HT1080 (cell line): ENCODE measurements at regions not wholly inside any gene's neighbourhood (a gene's known extent, or its start where the extent isn't known, plus 50 kb on each side); places are given as distances from the start of the nearest gene placed in this dataset.
A peak's percentile ranks its signal among the peaks of the same experiment; 100 is the strongest.
"Not testable (repeated sequence)": the region's sequence is repeated elsewhere in the genome, so short reads cannot be mapped to it uniquely, and the experiment has no call there.

Experiments used
- DNase-seq: peaks from one replicate; pipeline ENCODE4 v3.0.0-alpha.2; 2015; ENCODE audit warnings: low read depth

DNA sequence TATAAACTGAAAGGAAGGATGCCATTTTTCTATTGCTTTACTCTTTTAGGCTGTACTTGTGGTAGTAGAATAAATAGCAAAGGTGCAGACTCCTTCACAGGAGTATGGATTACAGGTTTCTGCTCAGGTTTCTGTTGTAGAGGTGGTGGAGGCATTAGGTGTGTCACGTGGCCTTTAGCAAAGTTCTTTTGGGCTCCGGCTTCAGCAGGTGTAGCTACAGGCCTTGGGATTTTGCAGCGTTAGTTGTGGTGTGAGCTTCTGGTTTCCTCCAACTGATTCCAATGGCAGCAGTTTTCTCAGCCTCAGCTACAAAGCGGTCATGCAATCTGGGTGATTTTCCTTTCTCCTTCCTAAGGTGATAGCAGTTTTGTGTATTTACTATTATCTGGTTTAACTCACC lies 255.8 kb upstream of the GK2 start:
- DNase-seq: no peak

GRCh38 chr4:79663141-79663540 lies 255.1 kb upstream of the GK2 start:
- DNase-seq: no peak

DNA sequence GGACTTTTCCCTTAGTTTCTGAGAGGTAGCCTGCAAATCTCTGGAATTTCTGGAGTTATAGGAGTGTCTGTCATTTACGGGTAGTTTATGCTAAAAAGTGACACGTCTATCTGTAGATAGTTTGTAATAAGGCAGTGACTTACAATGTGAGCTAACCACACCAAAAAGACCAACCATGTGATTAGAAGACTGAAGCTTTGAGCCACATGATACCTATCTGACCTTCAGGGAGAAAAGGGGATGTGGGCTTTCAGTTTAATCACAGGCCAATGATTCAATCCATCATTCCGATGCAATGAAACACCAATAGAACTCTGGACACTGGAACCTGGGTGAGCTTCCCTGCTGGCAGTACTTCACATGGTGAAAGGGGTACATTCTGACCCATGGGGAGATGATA lies 254.6 kb upstream of the GK2 start:
- peak; percentile 42 for DNase-seq

DNA sequence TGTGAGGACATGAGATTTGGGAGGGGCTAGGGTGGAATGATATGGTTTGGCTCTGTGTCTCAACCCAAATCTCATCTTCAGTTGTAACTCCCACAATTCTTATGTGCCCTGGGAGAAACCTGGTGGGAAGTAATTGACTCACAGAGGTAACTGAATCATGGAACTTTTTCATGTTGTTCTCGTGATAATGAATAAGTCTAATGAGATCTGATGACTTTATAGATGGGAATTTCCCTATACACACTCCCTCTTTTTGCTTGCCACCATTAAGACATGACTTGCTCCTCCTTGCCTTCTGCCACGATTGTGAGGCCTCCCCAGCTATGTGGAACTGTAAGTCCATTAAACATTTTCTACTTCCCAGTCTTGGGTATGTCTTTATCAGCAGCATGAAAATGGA lies 253.2 kb upstream of the GK2 start:
- DNase-seq: no peak

GRCh38 chr4:79659308-79659870 lies 251.4 kb upstream of the GK2 start:
- DNase-seq: not testable (repeated sequence)

GRCh38 chr4:79657379-79657778 lies 249.4 kb upstream of the GK2 start:
- no peak for DNase-seq

DNA sequence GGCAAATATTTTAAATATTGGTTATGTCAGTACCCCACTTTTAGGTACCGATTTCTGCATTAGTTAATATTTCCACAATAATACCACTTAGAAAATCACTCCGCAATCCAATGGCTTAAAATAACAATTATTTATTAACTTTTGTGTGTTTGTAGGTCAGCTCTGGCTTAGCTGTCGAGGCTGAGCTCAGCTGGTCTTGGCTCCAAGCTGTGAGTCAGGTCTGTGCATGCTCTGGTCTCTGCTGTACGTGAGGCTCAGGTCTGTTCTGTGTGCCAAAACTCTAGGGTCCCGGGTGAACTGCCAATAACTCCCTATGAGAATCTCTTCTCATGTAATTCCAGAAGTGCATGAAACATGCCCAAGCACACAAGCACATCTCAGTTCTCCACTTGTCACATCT lies 245.8 kb upstream of the GK2 start:
- no peak for DNase-seq

DNA sequence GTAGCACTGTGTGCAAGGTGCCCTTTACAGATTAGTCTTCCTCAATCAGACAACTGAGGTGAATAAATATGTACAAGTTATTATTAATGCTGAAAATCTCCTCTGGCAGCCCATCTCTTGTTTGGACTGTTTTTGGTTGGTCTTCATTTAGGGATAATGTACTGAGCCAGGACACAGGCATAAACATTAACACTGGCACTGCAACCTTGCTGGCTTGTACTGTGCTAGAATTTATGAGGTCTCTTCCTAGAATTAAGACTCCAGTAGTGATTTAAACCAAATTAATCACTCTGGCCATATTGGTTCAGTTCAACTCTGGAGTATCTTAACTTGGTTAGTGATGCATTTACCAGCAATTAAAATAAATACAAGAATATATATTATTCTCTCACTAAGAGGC lies 244.7 kb upstream of the GK2 start:
- DNase-seq: no peak

- no peak for DNase-seq
Measured at GRCh38 chr4:79652232-79652631, 244.2 kb upstream of the GK2 start.

DNA sequence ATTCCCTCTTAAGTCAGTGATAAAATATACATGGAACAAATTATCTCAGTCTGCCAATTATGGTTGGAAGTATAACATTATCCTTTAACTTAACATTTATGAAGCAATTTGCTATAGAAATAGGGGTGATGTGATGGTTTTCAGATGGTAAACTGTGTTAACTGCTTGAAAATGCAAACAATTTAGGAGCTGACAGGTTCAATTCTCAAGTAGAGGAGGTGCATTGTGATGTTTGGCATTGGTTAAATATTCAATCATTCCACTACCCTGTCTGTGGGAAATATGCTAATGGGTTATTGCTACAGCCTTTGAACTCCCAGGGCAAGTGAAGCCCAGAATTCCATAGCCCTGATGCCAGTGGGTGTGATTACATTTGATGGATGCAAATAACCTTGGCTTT lies 243.4 kb upstream of the GK2 start:
- DNase-seq: no peak

DNA sequence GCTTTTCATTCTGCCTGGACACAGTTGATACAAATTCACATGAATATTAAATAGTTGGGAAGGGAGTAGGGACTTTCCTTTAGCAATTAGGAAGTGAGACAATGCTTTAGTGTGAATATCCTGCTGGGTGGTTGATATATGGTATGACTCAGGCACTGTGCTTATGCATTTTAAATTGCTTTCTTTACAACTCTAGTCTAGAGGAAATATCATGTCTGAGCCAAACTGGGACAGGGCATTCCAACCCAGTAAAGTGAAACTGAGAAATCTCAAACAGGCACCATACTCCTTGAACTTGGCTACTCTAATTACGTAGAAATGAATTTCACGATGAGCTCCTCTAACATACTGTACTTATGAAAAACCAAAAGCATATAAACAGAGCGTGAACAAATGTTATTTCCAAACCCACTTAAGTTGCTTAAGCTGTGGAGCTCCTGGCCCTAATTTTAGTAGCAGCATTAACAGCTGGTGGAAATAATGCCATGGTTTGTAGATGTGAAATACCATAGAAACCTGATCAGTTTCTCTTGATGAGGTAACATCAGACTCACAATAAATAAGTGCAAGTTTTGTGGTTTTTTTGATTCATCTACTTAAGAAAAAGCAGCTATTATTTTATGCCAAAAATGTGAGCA lies 242.9 kb upstream of the GK2 start:
- peak; percentile 76 for DNase-seq

DNA sequence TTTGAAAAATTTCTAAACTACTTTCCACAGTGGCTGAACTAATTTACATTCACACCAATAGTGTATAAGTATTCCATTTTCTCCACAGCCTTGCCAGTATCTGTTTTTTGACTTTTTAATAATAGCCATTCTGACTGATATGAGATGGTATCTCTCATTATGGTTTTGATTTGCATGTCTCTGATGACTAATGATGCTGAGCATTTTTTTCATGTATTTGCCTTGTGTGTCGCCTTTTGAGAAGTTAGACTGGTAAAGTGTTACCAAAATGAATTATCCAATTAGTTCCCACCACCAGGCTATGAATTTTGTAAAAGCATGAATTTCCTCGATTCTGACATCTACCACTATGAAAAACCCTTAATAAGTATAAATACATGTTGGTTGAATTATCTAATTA lies 242.2 kb upstream of the GK2 start:
- no peak for DNase-seq

DNA sequence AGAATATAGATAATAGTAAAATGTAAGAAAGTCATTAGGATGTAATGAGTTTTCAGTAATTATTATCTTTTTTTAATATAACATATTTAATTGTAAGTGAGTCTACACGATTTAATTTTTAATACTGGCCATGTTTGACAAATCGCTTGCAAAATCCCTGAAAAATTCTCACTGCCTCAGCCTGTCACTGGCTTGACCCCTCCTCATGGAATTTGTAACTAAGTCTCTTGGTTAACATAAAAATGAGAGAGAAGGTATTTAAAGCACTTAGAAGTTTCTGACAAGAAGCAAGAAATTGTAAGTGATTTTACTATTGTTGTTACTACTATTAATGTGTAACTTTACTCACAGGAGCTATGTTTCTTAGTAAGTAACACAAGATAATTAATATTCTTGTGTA lies 237.9 kb upstream of the GK2 start:
- DNase-seq: no peak

DNA sequence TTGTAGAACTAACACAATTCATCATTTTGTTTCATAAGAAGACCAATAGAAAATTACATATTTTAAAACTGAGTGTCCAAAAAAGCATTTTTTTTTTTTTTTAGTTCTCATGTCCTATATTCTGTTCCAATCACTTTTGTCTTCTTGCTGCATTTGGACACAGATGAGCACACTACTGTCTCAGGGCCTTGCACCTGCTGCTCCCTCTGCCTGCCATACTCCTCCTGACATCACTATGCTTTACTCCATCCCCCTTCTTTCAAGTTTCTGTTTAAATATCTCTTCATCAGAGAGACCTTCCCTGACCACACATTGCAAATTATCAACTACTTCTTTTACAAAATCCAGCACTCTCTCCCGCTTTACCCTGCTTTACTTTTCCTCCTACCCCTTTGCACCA lies 230.7 kb upstream of the GK2 start:
- no peak for DNase-seq

DNA sequence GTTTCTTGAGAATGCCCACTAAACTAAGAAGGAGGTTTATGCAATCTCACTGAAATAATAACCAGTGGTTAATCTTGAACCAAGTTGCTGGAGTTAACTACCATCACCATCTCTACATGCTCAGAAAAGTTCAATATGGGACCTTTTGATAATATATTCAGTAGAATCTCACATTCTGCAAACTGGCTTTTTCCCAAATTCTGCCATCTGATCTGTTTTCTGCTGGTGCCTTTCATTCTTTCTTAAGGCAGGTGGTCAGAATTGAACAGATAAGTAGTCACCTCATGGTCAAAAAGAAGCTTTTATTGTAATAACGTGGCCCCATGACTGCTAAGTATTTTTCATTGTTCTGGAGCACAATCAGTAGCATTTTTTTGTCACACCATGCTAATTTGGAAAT lies 229.0 kb upstream of the GK2 start:
- DNase-seq: no peak

DNA sequence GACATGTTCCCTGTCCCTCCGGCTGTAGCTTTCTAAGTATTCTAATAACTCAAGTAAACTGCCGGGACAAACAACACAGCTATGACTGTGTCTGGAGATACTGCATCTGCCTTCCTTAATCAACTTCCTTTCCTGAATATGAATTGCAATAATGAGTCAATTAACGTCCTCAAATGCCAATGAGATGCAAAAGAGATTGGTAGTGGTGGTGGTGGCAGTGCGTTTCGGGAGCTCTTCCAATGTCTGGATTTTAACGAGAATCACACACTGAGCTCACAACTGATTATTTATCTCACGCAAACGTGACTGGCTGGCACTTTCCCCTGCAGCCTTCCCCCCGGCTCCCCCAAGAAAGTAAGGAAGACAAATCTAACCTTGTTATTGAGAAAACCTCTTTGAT lies 226.1 kb upstream of the GK2 start:
- no peak for DNase-seq

- DNase-seq: no peak
Measured at GRCh38 chr4:79632114-79632513, 224.1 kb upstream of the GK2 start.

DNA sequence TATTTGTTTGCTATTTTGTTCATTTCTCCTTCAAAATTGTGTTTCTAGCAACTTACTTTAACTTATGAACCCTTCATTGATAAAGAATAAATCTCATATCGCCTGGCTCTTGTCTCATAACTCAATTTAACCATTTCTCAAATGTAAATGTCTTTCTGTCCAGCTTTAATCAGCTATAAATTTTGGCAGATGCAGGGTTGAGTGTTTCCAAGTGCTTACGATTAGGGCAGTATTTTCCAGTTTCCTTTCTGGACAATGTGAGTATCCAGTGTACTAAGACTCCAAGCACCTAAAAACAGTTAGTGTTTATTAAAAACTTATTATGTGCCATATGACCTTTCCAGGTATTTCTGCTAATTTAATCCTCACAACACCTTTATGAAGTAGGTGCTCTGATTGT lies 218.6 kb upstream of the GK2 start:
- DNase-seq: no peak

- DNase-seq: no peak
Measured at GRCh38 chr4:79626101-79626500, 218.1 kb upstream of the GK2 start.

- no peak for DNase-seq
Measured at GRCh38 chr4:79625361-79625760, 217.3 kb upstream of the GK2 start.

DNA sequence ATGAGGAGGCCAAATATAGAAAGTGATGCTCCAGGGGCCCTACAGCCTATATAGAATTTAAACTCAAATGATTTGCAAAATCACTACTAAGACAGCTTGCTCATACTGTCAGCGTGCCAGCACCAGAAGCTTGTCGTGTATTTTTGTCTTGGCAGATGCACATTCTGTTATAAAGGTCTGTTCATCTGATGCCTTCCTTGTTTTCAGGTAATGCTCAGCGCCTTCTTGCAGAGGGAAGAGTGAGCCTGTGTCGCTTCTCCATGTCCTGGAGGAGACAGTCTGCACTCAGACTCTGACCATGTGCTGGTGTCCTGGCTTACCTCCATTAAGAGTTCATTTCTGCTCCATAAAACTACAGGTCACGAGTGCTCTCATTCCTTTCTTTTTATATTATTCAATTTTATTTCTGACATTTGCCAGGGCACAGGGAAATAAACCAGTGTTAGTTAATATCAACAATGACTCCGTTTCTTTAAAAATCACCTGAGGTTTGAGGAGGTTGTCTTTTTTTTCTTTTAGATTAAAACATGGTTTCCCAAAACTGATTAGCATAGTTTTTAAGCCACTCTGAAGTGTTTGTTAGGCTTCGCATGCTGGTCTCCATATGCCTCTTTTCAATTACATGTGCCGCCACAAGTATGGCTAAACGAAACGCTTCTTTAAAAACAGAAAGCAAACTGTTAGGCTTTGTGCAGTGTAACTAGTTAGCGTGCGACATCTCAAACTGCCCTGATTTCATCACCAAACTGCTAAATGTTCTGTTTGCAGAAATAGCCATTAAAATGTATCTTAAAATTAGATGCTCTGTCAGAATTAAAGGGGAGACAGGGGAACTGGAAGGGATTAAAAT lies 215.2 kb upstream of the GK2 start:
- no peak for DNase-seq

DNA sequence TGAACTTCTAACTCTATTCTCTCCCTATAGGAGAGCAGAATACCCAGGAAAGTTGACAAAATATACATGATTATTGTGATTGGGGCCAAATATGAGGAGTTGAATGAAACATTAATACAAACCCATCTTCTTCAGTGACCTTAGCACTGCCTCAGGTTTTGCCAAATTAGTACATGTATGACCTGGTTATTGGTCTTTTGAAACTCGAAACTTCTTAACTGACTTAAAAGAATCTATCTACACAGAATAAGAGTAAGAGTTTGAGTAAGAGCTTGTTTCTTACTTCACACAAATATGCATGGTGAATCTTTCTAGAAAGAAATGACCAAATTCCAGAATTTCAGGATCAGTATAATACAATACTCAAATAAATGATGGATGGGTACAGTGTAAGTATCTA lies 213.0 kb upstream of the GK2 start:
- DNase-seq: no peak

DNA sequence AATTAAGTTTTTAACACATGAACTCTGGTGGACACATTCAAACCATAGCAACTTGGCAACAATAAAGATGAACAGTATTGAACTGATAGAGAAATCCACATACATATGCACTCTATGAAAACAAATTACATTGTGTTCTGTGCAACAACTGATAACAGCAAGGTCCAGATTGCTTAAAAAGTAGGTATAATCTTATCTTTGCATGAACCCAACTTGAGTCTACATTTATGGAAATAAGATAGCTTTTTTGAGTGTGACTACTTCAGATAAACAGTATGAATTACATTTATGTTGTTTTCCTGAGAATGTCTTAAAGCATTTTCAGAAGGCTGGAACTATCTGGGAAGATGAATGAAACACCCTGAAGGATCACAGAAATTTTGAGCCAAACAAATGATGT lies 212.6 kb upstream of the GK2 start:
- DNase-seq: no peak
